WI38 (cell line): ENCODE measurements at regions not wholly inside any gene's neighbourhood (a gene's known extent, or its start where the extent isn't known, plus 50 kb on each side); places are given as distances from the start of the nearest gene placed in this dataset.

Experiments
- H3K4me3 ChIP-seq: 2 replicates; pipeline ENCODE4 v1.5.1; 2011; ENCODE audit warnings: low read depth, mild to moderate bottlenecking, control low read depth, low read length
- CTCF ChIP-seq: IDR thresholded peaks from 2 replicates; pipeline ENCODE4 v1.5.1; 2012; ENCODE audit warnings: low read depth, mild to moderate bottlenecking, control low read depth, low read length

- H3K4me3 ChIP-seq = no peak overlapping the region
- TF ChIP-seq CTCF = no peak
Measured at GRCh38 chr4:178271386-178271785, 829.1 kb upstream of the AGA start.

- no peak for TF ChIP-seq CTCF
- H3K4me3 ChIP-seq = no peak overlapping the region
Measured at GRCh38 chr4:178273168-178273567, 830.9 kb upstream of the AGA start.

- H3K4me3 ChIP-seq = no peak overlapping the region
- no peak for TF ChIP-seq CTCF
Measured at GRCh38 chr4:178275671-178276360, 833.6 kb upstream of the AGA start.

- H3K4me3 ChIP-seq = no peak overlapping the region
- TF ChIP-seq CTCF = no peak
Measured at GRCh38 chr4:178280362-178280761, 838.1 kb upstream of the AGA start.

GRCh38 chr4:178288462-178288861 is 846.2 kb upstream of the AGA start:
- TF ChIP-seq CTCF = no peak
- no peak overlapping the region for H3K4me3 ChIP-seq

- no peak for TF ChIP-seq CTCF
- H3K4me3 ChIP-seq = no peak overlapping the region
Measured at GRCh38 chr4:178293601-178294000, 851.4 kb upstream of the AGA start.

GRCh38 chr4:178296669-178297068 is 854.4 kb upstream of the AGA start:
- no peak for TF ChIP-seq CTCF
- no peak overlapping the region for H3K4me3 ChIP-seq
